ENCODE measurements at regions not wholly inside any gene's neighbourhood (a gene's known extent, or its start where the extent isn't known, plus 50 kb on each side); places are given as distances from the start of the nearest gene placed in this dataset.

DNA sequence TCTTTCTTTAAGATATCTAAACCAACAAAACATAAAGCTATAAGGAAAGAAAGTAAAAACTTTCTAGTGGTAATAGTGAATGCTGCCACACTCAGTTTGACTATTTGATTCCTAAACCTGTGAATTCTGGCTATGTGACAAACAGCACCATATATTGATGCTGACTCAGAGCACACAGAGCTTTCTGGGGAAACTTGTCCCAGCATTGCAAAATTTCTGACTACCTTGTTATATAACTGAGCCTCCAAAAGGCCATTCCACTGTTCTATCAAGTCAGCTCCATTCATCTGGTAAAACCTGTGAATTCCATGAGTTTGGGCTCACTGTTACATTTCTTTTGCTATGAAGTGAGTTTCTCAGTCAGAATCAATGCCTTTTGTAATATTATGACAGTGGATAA, 1229.7 kb downstream of the PCDH18 start:
- FAIRE-seq (no peak), DNase-seq (ENCODE audit: insufficient read length, low spot score) (no peak)
- no peak for TF ChIP-seq POLR2A (IDR thresholded peaks at IDR 0.05; ENCODE audit: low read depth, low read length)

- DNase-seq (ENCODE audit: insufficient read length, low spot score) (no peak), FAIRE-seq (no peak)
- no peak for TF ChIP-seq POLR2A (IDR thresholded peaks at IDR 0.05; ENCODE audit: low read depth, low read length)
Measured at GRCh38 chr4:136301749-136302495, 1230.4 kb downstream of the PCDH18 start.

DNA sequence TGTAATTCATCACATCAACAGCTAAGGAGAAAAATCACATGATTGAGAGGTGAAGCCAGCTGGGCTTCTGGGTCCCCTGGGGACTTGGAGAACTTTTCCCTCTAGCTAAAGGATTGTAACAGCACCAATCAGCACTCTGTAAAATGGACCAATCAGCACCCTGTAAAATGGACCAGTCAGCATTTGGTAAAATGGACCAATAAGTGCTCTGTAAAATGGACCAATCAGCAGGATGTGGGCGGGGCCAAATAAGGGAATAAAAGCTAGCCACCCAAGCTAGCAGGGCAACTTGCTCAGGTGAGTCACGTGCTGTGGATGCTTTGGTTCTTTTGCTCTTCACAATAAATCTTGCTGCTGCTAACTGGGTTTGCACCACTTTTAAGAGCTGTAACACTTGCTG, 1248.3 kb downstream of the PCDH18 start:
- TF ChIP-seq POLR2A (IDR thresholded peaks at IDR 0.05; ENCODE audit: low read depth, low read length), result no peak
- FAIRE-seq (no peak), DNase-seq (ENCODE audit: insufficient read length, low spot score) (no peak)

DNA sequence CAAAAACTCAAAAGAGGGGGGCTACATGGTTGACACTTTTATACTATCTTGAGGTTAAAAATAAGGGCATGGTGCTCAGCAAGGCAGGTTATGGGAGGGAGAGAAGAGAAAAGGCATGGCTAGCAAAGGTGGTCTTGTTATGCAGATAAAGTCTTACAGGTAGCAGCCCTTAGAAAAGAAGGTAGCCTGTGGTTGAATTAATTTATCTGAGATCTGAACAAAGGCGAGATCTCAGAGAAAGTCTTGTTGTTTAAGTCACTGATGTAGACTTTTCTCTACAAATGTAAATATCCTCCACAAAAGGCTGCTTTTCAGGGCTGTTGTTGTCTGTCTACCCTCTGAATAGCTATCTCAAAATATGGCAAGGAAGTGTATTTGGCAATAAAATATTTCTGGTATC, 1250.4 kb downstream of the PCDH18 start:
- DNase-seq (ENCODE audit: insufficient read length, low spot score), result no peak
- no peak for TF ChIP-seq POLR2A (IDR thresholded peaks at IDR 0.05; ENCODE audit: low read depth, low read length)
- FAIRE-seq, result no peak

- TF ChIP-seq POLR2A (IDR thresholded peaks at IDR 0.05; ENCODE audit: low read depth, low read length), result no peak
- no peak for DNase-seq (ENCODE audit: insufficient read length, low spot score)
- FAIRE-seq, result no peak
Measured at GRCh38 chr4:136281307-136281706, 1251.0 kb downstream of the PCDH18 start.

- TF ChIP-seq POLR2A (IDR thresholded peaks at IDR 0.05; ENCODE audit: low read depth, low read length), result no peak
- DNase-seq (ENCODE audit: insufficient read length, low spot score) (no peak), FAIRE-seq (no peak)
Measured at GRCh38 chr4:136277741-136278140, 1254.6 kb downstream of the PCDH18 start.

- DNase-seq (ENCODE audit: insufficient read length, low spot score) (no peak), FAIRE-seq (no peak)
- no peak for TF ChIP-seq POLR2A (IDR thresholded peaks at IDR 0.05; ENCODE audit: low read depth, low read length)
Measured at GRCh38 chr4:136246876-136247275, 1285.4 kb downstream of the PCDH18 start.

DNA sequence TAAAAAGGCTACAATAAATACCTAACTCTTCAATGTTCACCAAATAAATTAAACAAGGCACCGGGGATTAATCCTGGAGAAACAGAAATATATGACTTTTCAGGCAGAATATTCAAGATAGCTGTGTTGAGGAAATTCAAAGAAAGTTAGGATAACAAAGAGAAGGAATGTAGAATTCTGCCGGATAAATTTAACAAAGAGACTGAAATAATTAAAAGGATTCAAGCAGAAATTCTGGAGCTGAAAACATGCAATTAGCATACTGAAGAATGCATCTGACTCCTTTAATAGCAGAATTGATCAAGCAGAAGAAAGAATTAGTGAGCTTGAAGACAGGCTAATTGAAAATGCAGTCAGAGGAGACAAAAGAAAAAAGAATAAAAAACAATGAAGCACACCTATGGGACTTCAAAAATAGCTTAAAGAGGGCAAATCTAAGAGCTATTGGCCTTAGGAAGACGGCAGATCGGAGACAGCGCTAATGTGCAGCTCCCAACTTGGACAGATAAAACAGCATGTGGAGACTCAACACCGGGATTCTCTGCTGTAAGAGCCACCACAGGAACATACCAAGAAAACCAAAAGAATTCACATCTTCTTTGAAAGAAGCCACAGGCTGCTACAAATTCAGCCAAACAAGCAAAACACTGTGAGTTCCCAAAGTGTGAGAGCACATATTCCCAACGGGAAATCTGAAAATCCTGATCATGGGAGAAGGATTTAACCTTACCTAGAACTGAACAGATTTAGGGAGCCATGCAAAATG, 1290.9 kb downstream of the PCDH18 start:
- FAIRE-seq, result no peak
- TF ChIP-seq POLR2A (IDR thresholded peaks at IDR 0.05; ENCODE audit: low read depth, low read length), result no peak
- DNase-seq (ENCODE audit: insufficient read length, low spot score), result no peak

GRCh38 chr4:136227315-136227714, 1305.0 kb downstream of the PCDH18 start:
- no peak for TF ChIP-seq POLR2A (IDR thresholded peaks at IDR 0.05; ENCODE audit: low read depth, low read length)
- no peak for DNase-seq (ENCODE audit: insufficient read length, low spot score)
- FAIRE-seq, result no peak

DNA sequence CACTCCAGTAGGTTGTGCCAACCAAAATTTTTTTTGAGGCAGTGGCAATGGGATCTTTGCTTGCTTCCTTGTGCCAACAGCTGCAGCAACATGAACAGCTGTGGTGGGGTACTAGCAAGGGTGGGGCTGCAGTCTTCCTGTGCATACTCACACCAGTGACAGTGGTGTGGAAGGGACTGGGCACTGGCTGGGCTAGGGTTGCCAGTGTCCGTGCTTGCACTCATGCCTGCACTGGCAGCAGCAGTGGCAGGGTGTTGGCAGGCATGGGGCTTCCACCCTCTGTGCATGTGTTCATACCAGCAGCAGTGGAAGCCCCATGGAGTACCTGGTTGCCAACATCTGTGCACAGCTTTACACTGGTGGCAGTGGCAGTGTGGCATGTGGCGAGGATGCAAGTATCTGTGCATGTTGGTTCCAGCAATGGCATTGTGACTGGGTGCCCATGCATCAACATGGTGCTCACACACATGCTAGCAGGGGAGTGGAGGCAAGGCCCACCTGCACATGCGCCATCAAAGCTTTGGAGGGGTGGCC, 1312.6 kb downstream of the PCDH18 start:
- TF ChIP-seq POLR2A (IDR thresholded peaks at IDR 0.05; ENCODE audit: low read depth, low read length), result no peak
- no peak for DNase-seq (ENCODE audit: insufficient read length, low spot score)
- no peak for FAIRE-seq

DNA sequence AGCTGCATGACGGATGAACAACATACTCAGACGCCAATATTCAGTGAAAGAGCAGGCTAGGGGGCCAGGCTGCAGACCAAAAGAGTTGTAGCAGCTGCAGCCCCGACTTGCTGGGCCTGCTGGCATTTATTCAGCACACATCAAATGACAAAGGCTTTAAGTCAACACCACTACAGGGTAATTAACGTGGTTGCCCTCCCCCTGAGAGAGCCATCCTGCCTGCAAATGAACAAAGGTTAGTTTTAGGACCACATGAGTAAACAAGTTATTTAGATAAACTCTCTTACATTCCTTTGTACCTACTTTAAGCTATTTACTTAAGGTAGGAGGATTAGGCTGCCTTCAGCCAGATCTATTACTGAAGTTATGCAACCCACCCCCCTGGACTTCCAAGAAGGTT, 1329.1 kb downstream of the PCDH18 start:
- no peak for TF ChIP-seq POLR2A (IDR thresholded peaks at IDR 0.05; ENCODE audit: low read depth, low read length)
- FAIRE-seq (no peak), DNase-seq (ENCODE audit: insufficient read length, low spot score) (no peak)

DNA sequence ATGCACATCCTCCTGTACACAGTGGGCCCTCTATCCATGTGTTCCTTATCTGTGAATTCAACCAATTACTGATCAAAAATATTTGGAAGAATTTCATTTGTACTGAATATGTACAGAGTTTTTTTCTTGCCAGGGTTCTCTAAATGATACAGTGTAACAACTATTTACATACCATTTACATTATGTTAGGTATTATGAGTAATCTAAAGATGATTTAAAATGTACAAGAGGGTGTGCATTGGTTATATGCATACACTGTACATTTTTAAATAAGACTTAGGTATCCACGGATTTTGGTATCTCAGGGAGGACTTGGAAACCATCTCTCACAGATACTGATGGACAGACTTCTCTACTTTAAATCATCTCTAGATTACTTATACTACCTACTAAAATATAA, 1333.9 kb downstream of the PCDH18 start:
- TF ChIP-seq POLR2A (IDR thresholded peaks at IDR 0.05; ENCODE audit: low read depth, low read length), result no peak
- no peak for DNase-seq (ENCODE audit: insufficient read length, low spot score)
- FAIRE-seq, result no peak

DNA sequence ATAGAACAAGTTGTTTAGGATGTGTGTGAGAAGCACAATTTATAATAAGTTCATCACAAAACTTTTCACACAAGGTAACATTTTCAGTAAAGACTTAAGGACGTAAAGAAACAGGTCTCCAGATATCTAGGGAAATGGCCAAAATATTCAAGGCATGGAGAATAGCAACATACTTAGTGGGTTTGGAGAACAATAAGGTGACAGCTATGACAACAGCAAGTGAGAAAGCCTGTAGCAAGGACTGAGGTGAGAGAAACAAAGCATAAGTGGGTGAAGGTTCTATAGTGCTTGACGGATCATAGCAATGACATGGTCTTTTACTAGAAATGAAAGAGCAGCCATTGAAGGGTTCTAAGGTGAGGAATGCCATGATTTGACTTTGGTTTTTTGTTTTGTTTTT, 1337.3 kb downstream of the PCDH18 start:
- no peak for FAIRE-seq
- TF ChIP-seq POLR2A (IDR thresholded peaks at IDR 0.05; ENCODE audit: low read depth, low read length), result no peak
- no peak for DNase-seq (ENCODE audit: insufficient read length, low spot score)

- FAIRE-seq, result no peak
- TF ChIP-seq POLR2A (IDR thresholded peaks at IDR 0.05; ENCODE audit: low read depth, low read length), result no peak
Measured at GRCh38 chr4:136186650-136187049, 1345.6 kb downstream of the PCDH18 start.

GRCh38 chr4:136183513-136183912, 1348.8 kb downstream of the PCDH18 start:
- DNase-seq (ENCODE audit: insufficient read length, low spot score) (no peak), FAIRE-seq (no peak)
- TF ChIP-seq POLR2A (IDR thresholded peaks at IDR 0.05; ENCODE audit: low read depth, low read length), result no peak

More at GRCh38 chr4:136186650-136187049, 1345.6 kb downstream of the PCDH18 start:
- DNase-seq (ENCODE audit: insufficient read length, low spot score), result no peak

Data from H54 (cell line).